Endothelial cell of umbilical vein (primary cell): ENCODE measurements at regions not wholly inside any gene's neighbourhood (a gene's known extent, or its start where the extent isn't known, plus 50 kb on each side); places are given as distances from the start of the nearest gene placed in this dataset.

Experiments
- BruUV-seq: library from RNA; stranded (reverse); fragments of 400-500 nt; replicated peaks from 2 replicates; lab custom pipeline; 2021; lab: Mats Ljungman, UMichigan
- CTCF ChIA-PET: fragments of 300-600, 350-600 bp; sonication (Branson Sonifier 250); formaldehyde crosslinking; loops from one replicate; lab custom pipeline; 2021; ENCODE audit warnings: antibody characterized with exemption, inconsistent platforms; lab: Charles Lee
- POLR2A ChIA-PET: fragments of 300-600, 350-600 bp; sonication (Branson Sonifier 250); formaldehyde crosslinking; loops from one replicate; lab custom pipeline; 2021; ENCODE audit warnings: antibody characterized with exemption, inconsistent platforms; lab: Charles Lee
- DNase-seq: peaks from one replicate; pipeline ENCODE4 v3.0.0-alpha.2; 2011; ENCODE audit warnings: low read depth, low spot score
- FAIRE-seq: peaks from 2 replicates; lab custom pipeline; 2011; peaks lifted over from hg19 to GRCh38; lab: Jason Lieb, UNC
- H2AFZ ChIP-seq: 2 replicates; pipeline ENCODE4 v1.6.0; 2012; ENCODE audit warnings: low read depth, low read length, control low read depth, inconsistent platforms
- H3K27ac ChIP-seq: 2 replicates; pipeline ENCODE4 v1.5.1; 2011; ENCODE audit warnings: low read depth, mild to moderate bottlenecking, control low read depth, low read length, moderate library complexity; ENCODE audit not compliant: insufficient read depth
- H3K27me3 ChIP-seq, 2 experiments: 2 replicates each; pipeline versions ENCODE4 v1.6.0 to v1.6.1; 2011; ENCODE audit warnings: low read length in 2 of 2, mixed read lengths in 1 of 2; ENCODE audit not compliant: control insufficient read depth in 2 of 2, insufficient read depth in 2 of 2
- H3K36me3 ChIP-seq, 2 experiments: 2 replicates in 1 of 2; 3 replicates in 1 of 2; pipeline ENCODE4 v1.5.1; 2011; ENCODE audit warnings: low read length in 2 of 2, mild to moderate bottlenecking in 1 of 2, moderate library complexity in 1 of 2; ENCODE audit not compliant: control insufficient read depth in 2 of 2, insufficient read depth in 2 of 2; ENCODE audit errors: extremely low read depth in 1 of 2
- H3K4me1 ChIP-seq: 3 replicates; pipeline ENCODE4 v1.5.1; 2011; ENCODE audit warnings: mild to moderate bottlenecking, low read length; ENCODE audit not compliant: control insufficient read depth, insufficient read depth; ENCODE audit errors: extremely low read depth
- H3K4me2 ChIP-seq: 2 replicates; pipeline ENCODE4 v1.6.1; 2011; ENCODE audit warnings: low read length, control low read depth, mixed read lengths; ENCODE audit not compliant: insufficient read depth
- H3K4me3 ChIP-seq, 3 experiments: fragments of 200-600 bp in 1 of 3; sonication (generic), shearing (Covaris generic) in 1 of 3; replicated peaks in 1 of 3; 2 replicates each; pipeline ENCODE4 v1.5.1; 2011 to 2016; ENCODE audit warnings: control low read depth in 3 of 3, low read length in 3 of 3, mild to moderate bottlenecking in 2 of 3, inconsistent platforms in 1 of 3, low read depth in 1 of 3, moderate library complexity in 1 of 3; ENCODE audit not compliant: insufficient read depth in 1 of 3
- H3K79me2 ChIP-seq: 2 replicates; pipeline ENCODE4 v1.6.0; 2012; ENCODE audit warnings: low read length, inconsistent platforms; ENCODE audit not compliant: control insufficient read depth, insufficient read depth
- H3K9ac ChIP-seq: replicated peaks from 2 replicates; pipeline ENCODE3; 2011; ENCODE audit warnings: low read length, control low read depth; ENCODE audit not compliant: insufficient read depth; ENCODE audit errors: extremely low read depth
- H3K9me1 ChIP-seq: replicated peaks from 3 replicates; pipeline ENCODE4 v1.6.0; 2011; ENCODE audit warnings: mild to moderate bottlenecking, low read length; ENCODE audit not compliant: control insufficient read depth, insufficient read depth; ENCODE audit errors: extremely low read depth
- H3K9me3 ChIP-seq: replicated peaks from 2 replicates; pipeline ENCODE4 v1.5.1; 2012; ENCODE audit warnings: low read length, inconsistent platforms; ENCODE audit not compliant: control insufficient read depth, insufficient read depth
- H4K20me1 ChIP-seq: replicated peaks from 2 replicates; pipeline ENCODE3; 2011; ENCODE audit warnings: mild to moderate bottlenecking, low read length; ENCODE audit not compliant: control insufficient read depth, insufficient read depth; ENCODE audit errors: extremely low read depth
- CTCF ChIP-seq, 2 donors: IDR thresholded peaks; 1 replicate in 1 of 2; 2 replicates in 1 of 2; pipeline ENCODE4 v1.5.1; 2011; ENCODE audit warnings: low read length in 2 of 2, mild to moderate bottlenecking in 2 of 2, moderate library complexity in 2 of 2, control low read depth in 1 of 2, inconsistent platforms in 1 of 2, low read depth in 1 of 2; ENCODE audit not compliant: insufficient read depth in 1 of 2; ENCODE audit errors: extremely low read depth in 1 of 2
- EZH2 ChIP-seq: IDR thresholded peaks from 2 replicates; pipeline ENCODE4 v1.6.1; 2012; ENCODE audit warnings: borderline replicate concordance, low read depth, mild to moderate bottlenecking, moderate library complexity, low read length, inconsistent platforms; ENCODE audit not compliant: severe bottlenecking
- FOS ChIP-seq: IDR thresholded peaks from 2 replicates; pipeline ENCODE4 v1.6.1; 2011; ENCODE audit warnings: mild to moderate bottlenecking, low read length, moderate library complexity, borderline replicate concordance; ENCODE audit not compliant: insufficient read depth
- GATA2 ChIP-seq: IDR thresholded peaks from 2 replicates; pipeline ENCODE4 v1.7.0; 2011; ENCODE audit warnings: low read depth, mild to moderate bottlenecking, moderate library complexity, mixed read lengths, low read length; ENCODE audit not compliant: insufficient read length, insufficient read depth
- JUN ChIP-seq: IDR thresholded peaks from 2 replicates; pipeline ENCODE4 v1.6.1; 2011; ENCODE audit warnings: borderline replicate concordance, low read depth; ENCODE audit not compliant: insufficient read length, insufficient read depth
- MAX ChIP-seq: IDR thresholded peaks from 2 replicates; pipeline ENCODE4 v1.6.1; 2011; ENCODE audit not compliant: insufficient read depth, insufficient read length
- MYC ChIP-seq: IDR thresholded peaks from one replicate; pipeline ENCODE4 v1.6.1; 2011; ENCODE audit warnings: mild to moderate bottlenecking, low read depth, low read length
- POLR2A ChIP-seq: IDR thresholded peaks from 2 replicates; pipeline ENCODE4 v1.6.1; 2012; ENCODE audit warnings: low read depth, mild to moderate bottlenecking, control low read depth, low read length
- POLR2AphosphoS5 ChIP-seq: IDR thresholded peaks from 2 replicates; pipeline ENCODE4 v1.6.1; 2012; ENCODE audit warnings: low read depth, mild to moderate bottlenecking, control low read depth, low read length, moderate library complexity; ENCODE audit not compliant: insufficient read depth
- dilution Hi-C: fragments of 300-500 bp; cut with MboI; formaldehyde crosslinking; loops from one replicate; pipeline ENCODE4 v1.15.0; 2019; ENCODE audit warnings: low sequenced_read_pairs; ENCODE audit not compliant: extremely low pct_ligation_motif_present
- intact Hi-C: fragments of 100-400 bp; cut with micrococcal nuclease; formaldehyde crosslinking; loops from one replicate; pipeline ENCODE4 v1.10.0; 2022

GRCh38 chr10:29394321-29394932 is 105.6 kb downstream of the LYZL1 start:
- no peaks in the 10 kb centered on the region for H3K9me3 ChIP-seq
- dilution Hi-C loops: no loop called here
- no peak overlapping the region for H3K9ac ChIP-seq
- H3K4me2 ChIP-seq: no peak overlapping the region
- no peak overlapping the region for H3K27ac ChIP-seq
- POLR2A ChIA-PET: no interaction called here
- no peaks in the 10 kb centered on the region for H4K20me1 ChIP-seq
- no TSS peak for BruUV-seq
- H3K4me1 ChIP-seq: no peaks in the 10 kb centered on the region
- intact Hi-C loops: no loop called here
- FAIRE-seq (no peak), DNase-seq (no peak)
- H3K4me3 ChIP-seq: no peak overlapping the region
- H3K36me3 ChIP-seq: no peaks in the 10 kb centered on the region
- CTCF ChIA-PET: interaction anchor here (2.9 kb wide), 1 partner anchor 8 kb away, joined by 12 read pairs; no protein-coding TSS in a partner anchor
- TF ChIP-seq GATA2 (no peak), POLR2AphosphoS5 (no peak), JUN (no peak), EZH2 (no peak), MYC (no peak), MAX (no peak), CTCF (IDR thresholded peaks at IDR 0.05; ENCODE audit: extremely low read depth in 1 of 2, insufficient read depth in 1 of 2, low read depth in 1 of 2, low read length in 2 of 2) (no peak), FOS (no peak), POLR2A (no peak)
- H2AFZ ChIP-seq: no peak overlapping the region
- H3K79me2 ChIP-seq: no peaks in the 10 kb centered on the region
- no peaks in the 10 kb centered on the region for H3K9me1 ChIP-seq
- peaks cover 16 to 18% of the 10 kb centered on the region in 2 experiments for H3K27me3 ChIP-seq
